RWPE2 (cell line): ENCODE measurements at regions not wholly inside any gene's neighbourhood (a gene's known extent, or its start where the extent isn't known, plus 50 kb on each side); places are given as distances from the start of the nearest gene placed in this dataset.
"Not testable (repeated sequence)": the region's sequence is repeated elsewhere in the genome, so short reads cannot be mapped to it uniquely, and the experiment has no call there.

Experiments used
- ATAC-seq: fragments of 200-7000 bp; cut with Tn5 transposase; 3 replicates; pipeline ENCODE4 v1.9.1; 2021; ENCODE audit warnings: low read depth
- DNase-seq: peaks from one replicate; pipeline ENCODE4 v3.0.0-alpha.2; 2020; ENCODE audit warnings: low spot score
- H3K27ac ChIP-seq: fragments of 450-650 bp; 2 replicates; pipeline ENCODE4 v1.5.1; 2017; ENCODE audit warnings: mild to moderate bottlenecking; ENCODE audit not compliant: poor library complexity, severe bottlenecking
- H3K27me3 ChIP-seq: fragments of 250-450 bp; sonication (Bioruptor Pico); 2 replicates; pipeline ENCODE4 v1.5.1; 2021; ENCODE audit warnings: mild to moderate bottlenecking, moderate library complexity; ENCODE audit not compliant: insufficient read depth, poor library complexity, severe bottlenecking
- H3K36me3 ChIP-seq: fragments of 250-450 bp; sonication (Bioruptor Pico); 2 replicates; pipeline ENCODE4 v1.5.1; 2020; ENCODE audit warnings: low read depth, mild to moderate bottlenecking, moderate library complexity
- H3K4me1 ChIP-seq: fragments of 250-450 bp; sonication (Bioruptor Pico); 2 replicates; pipeline ENCODE4 v1.5.1; 2021; ENCODE audit warnings: mild to moderate bottlenecking, moderate library complexity; ENCODE audit not compliant: insufficient read depth, poor library complexity, severe bottlenecking
- H3K4me3 ChIP-seq: fragments of 250-450 bp; sonication (Bioruptor Pico); 2 replicates; pipeline ENCODE4 v1.5.1; 2021; ENCODE audit warnings: mild to moderate bottlenecking, moderate library complexity; ENCODE audit not compliant: severe bottlenecking
- H3K9me3 ChIP-seq: fragments of 250-450 bp; sonication (Bioruptor Pico); 2 replicates; pipeline ENCODE4 v1.5.1; 2021; ENCODE audit warnings: mild to moderate bottlenecking, moderate library complexity; ENCODE audit not compliant: severe bottlenecking
- TF ChIP-seq, protein P1 (sequence below): fragments of 450-650 bp; IDR thresholded peaks from one replicate; pipeline ENCODE4 v1.5.1; 2017; ENCODE audit warnings: mild to moderate bottlenecking, moderate library complexity; ENCODE audit not compliant: poor library complexity, severe bottlenecking

DNA sequence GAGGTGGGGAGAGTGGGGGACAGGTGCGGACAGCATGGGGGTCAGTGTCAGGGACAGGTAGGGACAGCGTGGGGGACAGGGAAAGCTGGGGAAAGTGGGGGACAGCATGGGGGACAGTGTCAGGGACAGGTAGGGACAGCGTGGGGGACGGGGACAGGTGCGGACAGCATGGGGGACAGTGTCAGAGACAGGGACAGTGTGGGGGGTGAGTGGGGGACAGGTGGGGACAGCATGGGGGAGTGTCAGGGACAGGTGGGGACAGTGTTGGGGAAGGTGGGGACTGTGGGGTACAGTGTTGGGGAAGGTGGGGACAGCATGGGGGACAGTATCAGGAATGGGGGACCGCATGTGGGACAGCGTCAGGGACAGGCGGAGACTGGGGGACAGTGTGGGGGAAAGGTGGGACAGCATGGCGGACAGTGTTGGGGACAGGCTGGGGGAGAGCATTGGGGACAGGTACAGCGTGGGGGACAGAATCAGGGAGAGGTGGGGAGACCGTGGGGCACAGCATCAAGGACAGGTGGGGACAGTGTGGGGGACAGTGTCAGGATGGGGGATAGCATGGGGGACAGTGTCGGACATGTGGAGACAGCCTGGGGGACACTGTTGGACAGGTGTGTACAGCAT, 96.1 kb downstream of the TMEM121 start:
- no peaks in the 10 kb centered on the region for H3K36me3 ChIP-seq
- H3K4me1 ChIP-seq, result no peaks in the 10 kb centered on the region
- no peaks in the 10 kb centered on the region for H3K27me3 ChIP-seq
- H3K4me3 ChIP-seq, result no peak overlapping the region
- TF ChIP-seq, protein P1, sequence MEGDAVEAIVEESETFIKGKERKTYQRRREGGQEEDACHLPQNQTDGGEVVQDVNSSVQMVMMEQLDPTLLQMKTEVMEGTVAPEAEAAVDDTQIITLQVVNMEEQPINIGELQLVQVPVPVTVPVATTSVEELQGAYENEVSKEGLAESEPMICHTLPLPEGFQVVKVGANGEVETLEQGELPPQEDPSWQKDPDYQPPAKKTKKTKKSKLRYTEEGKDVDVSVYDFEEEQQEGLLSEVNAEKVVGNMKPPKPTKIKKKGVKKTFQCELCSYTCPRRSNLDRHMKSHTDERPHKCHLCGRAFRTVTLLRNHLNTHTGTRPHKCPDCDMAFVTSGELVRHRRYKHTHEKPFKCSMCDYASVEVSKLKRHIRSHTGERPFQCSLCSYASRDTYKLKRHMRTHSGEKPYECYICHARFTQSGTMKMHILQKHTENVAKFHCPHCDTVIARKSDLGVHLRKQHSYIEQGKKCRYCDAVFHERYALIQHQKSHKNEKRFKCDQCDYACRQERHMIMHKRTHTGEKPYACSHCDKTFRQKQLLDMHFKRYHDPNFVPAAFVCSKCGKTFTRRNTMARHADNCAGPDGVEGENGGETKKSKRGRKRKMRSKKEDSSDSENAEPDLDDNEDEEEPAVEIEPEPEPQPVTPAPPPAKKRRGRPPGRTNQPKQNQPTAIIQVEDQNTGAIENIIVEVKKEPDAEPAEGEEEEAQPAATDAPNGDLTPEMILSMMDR, result no peak
- no peak for ATAC-seq
- DNase-seq, result peak; percentile 69
- H3K27ac ChIP-seq, result no peak overlapping the region
- no peaks in the 10 kb centered on the region for H3K9me3 ChIP-seq

DNA sequence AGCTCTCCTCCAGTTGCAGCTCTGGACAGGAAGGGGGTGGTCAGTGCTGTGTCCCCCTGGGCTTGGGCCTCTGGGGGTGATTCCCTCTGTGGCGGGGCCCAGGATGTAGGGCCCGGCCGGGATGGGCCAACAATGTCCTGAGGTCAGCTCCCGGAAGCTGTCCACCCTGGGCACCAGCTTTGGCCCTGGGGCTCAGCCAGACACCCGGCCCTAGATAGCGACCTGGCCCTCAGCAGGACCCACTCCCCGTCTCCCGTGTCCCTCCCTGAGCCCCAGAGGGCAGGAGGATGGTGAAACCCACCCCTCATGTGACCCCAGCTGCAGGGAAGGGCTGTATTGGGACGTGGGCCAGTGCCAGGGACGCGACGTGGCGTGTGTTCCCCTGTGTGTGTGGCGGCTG, 96.8 kb downstream of the TMEM121 start:
- not testable (repeated sequence) for H3K4me1 ChIP-seq, H3K9me3 ChIP-seq, ATAC-seq, H3K4me3 ChIP-seq, H3K27ac ChIP-seq, H3K27me3 ChIP-seq, H3K36me3 ChIP-seq
- peak; percentile 57 for DNase-seq

DNA sequence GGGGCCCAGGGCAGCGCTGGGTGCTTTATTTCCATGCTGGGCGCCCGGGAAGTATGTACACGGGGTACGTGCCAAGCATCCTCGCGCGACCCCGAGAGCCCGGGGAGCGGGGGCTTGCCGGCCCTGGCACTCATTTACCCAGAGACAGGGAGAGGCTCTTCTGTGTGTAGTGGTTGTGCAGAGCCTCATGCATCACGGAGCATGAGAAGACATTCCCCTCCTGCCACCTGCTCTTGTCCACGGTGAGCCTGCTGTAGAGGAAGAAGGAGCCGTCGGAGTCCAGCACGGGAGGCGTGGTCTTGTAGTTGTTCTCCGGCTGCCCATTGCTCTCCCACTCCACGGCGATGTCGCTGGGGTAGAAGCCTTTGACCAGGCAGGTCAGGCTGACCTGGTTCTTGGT, 98.0 kb downstream of the TMEM121 start:
- not testable (repeated sequence) for H3K9me3 ChIP-seq, ATAC-seq, H3K27me3 ChIP-seq

DNA sequence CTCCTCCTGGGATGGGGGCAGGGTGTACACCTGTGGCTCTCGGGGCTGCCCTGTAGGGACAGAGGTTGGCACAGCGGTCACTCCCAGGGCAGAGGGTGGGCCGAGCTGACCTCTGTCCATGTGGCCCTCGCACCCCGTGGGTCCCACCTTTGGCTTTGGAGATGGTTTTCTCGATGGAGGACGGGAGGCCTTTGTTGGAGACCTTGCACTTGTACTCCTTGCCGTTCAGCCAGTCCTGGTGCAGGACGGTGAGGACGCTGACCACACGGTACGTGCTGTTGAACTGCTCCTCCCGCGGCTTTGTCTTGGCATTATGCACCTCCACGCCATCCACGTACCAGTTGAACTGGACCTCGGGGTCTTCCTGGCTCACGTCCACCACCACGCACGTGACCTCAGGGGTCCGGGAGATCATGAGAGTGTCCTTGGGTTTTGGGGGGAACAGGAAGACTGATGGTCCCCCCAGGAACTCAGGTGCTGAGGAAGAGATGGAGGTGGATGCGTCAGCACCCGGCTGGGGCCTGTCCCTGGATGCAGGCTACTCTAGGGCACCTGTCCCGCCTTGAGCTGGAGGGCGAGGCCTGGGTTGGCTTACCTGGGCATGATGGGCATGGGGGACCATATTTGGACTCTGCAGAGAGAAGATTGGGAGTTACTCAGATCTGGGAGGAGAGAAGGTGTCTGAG, 98.5 kb downstream of the TMEM121 start:
- ATAC-seq, H3K4me3 ChIP-seq, H3K36me3 ChIP-seq, H3K9me3 ChIP-seq, H3K4me1 ChIP-seq, H3K27ac ChIP-seq, H3K27me3 ChIP-seq: not testable (repeated sequence)
- peak; percentile 67 for DNase-seq

More for the DNA sequence above, 98.0 kb downstream of the TMEM121 start:
- not testable (repeated sequence) for H3K36me3 ChIP-seq, H3K4me1 ChIP-seq, H3K4me3 ChIP-seq, H3K27ac ChIP-seq
- DNase-seq, result peak; percentile 63

DNA sequence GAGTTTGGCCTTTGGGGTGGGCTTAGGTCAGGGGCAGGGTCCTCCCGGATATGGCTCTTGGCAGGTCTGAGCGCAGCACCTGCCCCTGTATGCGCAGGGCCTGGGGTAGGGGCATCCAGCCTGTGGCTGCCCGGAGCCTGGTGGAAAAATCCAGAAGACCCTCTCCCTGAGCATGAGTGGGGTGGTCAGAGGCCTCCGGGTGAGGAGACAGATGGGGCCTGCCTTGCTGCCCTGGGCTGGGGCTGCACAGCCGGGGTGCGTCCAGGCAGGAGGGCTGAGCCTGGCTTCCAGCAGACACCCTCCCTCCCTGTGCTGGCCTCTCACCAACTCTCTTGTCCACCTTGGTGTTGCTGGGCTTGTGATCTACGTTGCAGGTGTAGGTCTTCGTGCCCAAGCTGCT, 99.1 kb downstream of the TMEM121 start:
- H3K4me1 ChIP-seq, H3K27ac ChIP-seq, H3K4me3 ChIP-seq, H3K36me3 ChIP-seq, ATAC-seq, H3K27me3 ChIP-seq, H3K9me3 ChIP-seq: not testable (repeated sequence)
- peak; percentile 62 for DNase-seq

DNA sequence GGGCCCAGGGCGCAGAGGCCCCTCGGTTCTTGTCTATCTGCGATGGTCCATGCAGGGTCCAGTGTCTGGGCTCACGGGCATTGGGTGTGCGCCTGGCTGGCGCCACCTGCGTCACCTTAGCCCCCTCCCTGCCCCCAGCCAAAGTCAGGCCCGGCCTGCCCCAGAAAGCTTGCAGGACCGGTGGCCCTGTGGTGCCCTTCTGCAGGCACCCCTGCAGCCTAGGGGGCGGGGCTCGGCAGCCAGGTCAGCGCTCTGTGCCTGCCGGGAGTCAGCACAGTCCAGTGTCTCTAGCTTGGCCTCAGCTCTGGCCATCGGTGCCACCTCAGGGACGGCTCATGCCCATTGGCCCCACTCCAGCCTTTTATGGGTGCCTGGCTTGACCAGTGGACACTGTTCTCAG, 99.7 kb downstream of the TMEM121 start:
- not testable (repeated sequence) for ATAC-seq, H3K36me3 ChIP-seq, H3K4me1 ChIP-seq, H3K4me3 ChIP-seq, H3K27ac ChIP-seq, H3K27me3 ChIP-seq, H3K9me3 ChIP-seq
- peak; percentile 68 for DNase-seq

DNA sequence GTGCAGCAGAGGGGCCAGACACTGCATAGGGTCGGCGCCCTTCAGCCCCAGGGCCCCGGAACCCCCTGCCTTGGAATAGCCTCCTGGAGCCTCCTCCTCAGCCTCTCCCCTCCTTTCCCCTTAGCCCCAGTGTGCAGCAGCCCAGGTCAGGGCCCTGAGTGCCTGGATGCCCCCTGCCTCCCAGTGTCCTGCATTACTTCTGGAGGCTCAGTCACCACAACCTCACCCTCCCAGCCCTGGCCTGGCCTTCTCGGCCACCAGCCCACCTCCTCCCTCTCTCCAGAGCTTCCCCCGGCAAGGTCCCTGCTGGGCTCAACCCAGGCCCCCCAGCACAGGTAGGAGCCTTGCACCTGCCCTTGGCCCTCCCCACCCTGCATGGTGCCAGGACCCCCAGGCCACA, 100.3 kb downstream of the TMEM121 start:
- not testable (repeated sequence) for H3K4me1 ChIP-seq, DNase-seq, H3K27ac ChIP-seq, H3K4me3 ChIP-seq, H3K9me3 ChIP-seq, H3K27me3 ChIP-seq, H3K36me3 ChIP-seq
- peak; percentile 17; the same call in 1 of the 3 replicates for ATAC-seq

DNA sequence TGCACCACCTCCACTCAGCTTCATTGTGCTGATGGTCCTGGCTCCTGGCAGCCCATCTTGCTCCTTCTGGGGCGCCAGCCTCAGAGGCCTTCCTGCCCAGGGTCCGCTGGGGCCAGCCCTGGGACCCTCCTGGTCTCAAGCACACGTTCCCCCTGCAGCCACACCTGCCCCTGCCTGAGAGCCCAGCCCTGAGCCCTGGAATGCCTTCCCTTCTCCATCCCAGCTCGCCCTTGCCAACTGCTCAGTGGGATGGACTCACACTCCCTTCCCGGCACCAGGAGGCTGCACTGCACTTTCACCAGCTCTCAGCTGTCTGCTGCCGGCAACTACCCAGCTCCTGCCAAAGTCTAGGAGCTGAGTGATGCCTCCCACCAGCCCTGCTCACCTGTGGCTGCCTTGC, 100.9 kb downstream of the TMEM121 start:
- not testable (repeated sequence) for H3K27ac ChIP-seq, H3K27me3 ChIP-seq, DNase-seq, H3K4me3 ChIP-seq, H3K9me3 ChIP-seq, H3K36me3 ChIP-seq, H3K4me1 ChIP-seq
- ATAC-seq, result peak; percentile 18; the same call in 1 of the 3 replicates
